Testis (tissue), 2 donors: ENCODE measurements at regions not wholly inside any gene's neighbourhood (a gene's known extent, or its start where the extent isn't known, plus 50 kb on each side); places are given as distances from the start of the nearest gene placed in this dataset.

ENCODE experiments used
- DNase-seq: peaks from one replicate; pipeline ENCODE4 v3.0.0-alpha.2; 2019
- H3K27ac ChIP-seq, 2 donors: fragments of 200-600 bp; sonication (generic); one replicate each; pipeline ENCODE4 v1.5.1; 2019
- H3K27me3 ChIP-seq: fragments of 200-600 bp; sonication (generic); one replicate; pipeline ENCODE4 v1.5.1; 2019
- H3K36me3 ChIP-seq: fragments of 200-600 bp; sonication (generic); one replicate; pipeline ENCODE4 v1.5.1; 2017; ENCODE audit warnings: low read depth; ENCODE audit errors: missing control alignments
- H3K4me1 ChIP-seq: fragments of 200-600 bp; sonication (generic); one replicate; pipeline ENCODE4 v1.5.1; 2019
- H3K4me3 ChIP-seq, 2 donors: fragments of 200-600 bp; sonication (generic); one replicate each; pipeline ENCODE4 v1.5.1; 2017 to 2019
- H3K9me3 ChIP-seq: fragments of 200-600 bp; sonication (generic); one replicate; pipeline ENCODE4 v1.5.1; 2017
- POLR2A ChIP-seq: fragments of 450-650 bp; IDR thresholded peaks from one replicate; pipeline ENCODE4 v1.6.1; 2017; ENCODE audit warnings: antibody characterized with exemption, mild to moderate bottlenecking, moderate library complexity
- WGBS, 2 donors: methylation state at CpG; one replicate each; pipeline ENCODE4 v1.1.5; 2018; 5-methylcytosine and 5-hydroxymethylcytosine counted together
- intact Hi-C: fragments of 100-400 bp; cut with DNase I; formaldehyde crosslinking; loops from one replicate; pipeline ENCODE4 v1.15.1; 2023; ENCODE audit warnings: low total_unique reads
- TF ChIP-seq, protein P1 (sequence below), 3 experiments: fragments of 450-650 bp in 2 of 3; fragments of 200-600 bp in 1 of 3; sonication (generic) in 1 of 3; IDR thresholded peaks; one replicate each; pipeline ENCODE4 v1.5.1; 2016 to 2019; ENCODE audit warnings: antibody characterized with exemption in 3 of 3, mild to moderate bottlenecking in 2 of 3, moderate library complexity in 1 of 3

DNA sequence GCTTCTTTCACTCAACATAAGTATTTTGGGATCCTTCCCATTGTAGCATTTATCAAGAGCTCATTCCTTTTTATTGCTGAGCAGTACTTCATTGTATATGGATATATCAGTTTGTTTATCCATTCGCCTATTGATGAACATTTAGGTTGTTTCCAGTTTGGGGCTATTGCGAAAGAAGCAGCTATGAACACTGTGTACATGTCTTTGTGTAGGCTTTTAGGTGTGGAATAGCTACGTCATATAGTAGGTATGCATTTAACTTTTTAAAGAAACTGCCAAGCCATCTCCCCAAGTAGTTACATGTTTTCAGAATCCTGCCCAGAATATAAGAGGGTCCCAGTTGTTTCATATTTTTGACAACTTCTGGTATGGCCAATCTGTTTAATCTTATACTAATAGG, 468.1 kb downstream of the IPMK start:
- H3K9me3 ChIP-seq: no peaks in the 10 kb centered on the region
- intact Hi-C loops: no loop called here
- no peaks in the 10 kb centered on the region for H3K4me1 ChIP-seq
- no peak overlapping the region for H3K27ac ChIP-seq
- no peak overlapping the region for H3K4me3 ChIP-seq
- WGBS, 2 donors: 94% methylated on average over 3 of the region's 3 CpGs
- no peaks in the 10 kb centered on the region for H3K27me3 ChIP-seq
- H3K36me3 ChIP-seq: no peaks in the 10 kb centered on the region
- DNase-seq: no peak
- TF ChIP-seq, protein P1, sequence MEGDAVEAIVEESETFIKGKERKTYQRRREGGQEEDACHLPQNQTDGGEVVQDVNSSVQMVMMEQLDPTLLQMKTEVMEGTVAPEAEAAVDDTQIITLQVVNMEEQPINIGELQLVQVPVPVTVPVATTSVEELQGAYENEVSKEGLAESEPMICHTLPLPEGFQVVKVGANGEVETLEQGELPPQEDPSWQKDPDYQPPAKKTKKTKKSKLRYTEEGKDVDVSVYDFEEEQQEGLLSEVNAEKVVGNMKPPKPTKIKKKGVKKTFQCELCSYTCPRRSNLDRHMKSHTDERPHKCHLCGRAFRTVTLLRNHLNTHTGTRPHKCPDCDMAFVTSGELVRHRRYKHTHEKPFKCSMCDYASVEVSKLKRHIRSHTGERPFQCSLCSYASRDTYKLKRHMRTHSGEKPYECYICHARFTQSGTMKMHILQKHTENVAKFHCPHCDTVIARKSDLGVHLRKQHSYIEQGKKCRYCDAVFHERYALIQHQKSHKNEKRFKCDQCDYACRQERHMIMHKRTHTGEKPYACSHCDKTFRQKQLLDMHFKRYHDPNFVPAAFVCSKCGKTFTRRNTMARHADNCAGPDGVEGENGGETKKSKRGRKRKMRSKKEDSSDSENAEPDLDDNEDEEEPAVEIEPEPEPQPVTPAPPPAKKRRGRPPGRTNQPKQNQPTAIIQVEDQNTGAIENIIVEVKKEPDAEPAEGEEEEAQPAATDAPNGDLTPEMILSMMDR (IDR thresholded peaks at IDR 0.05): no peak
- no peak for TF ChIP-seq POLR2A

DNA sequence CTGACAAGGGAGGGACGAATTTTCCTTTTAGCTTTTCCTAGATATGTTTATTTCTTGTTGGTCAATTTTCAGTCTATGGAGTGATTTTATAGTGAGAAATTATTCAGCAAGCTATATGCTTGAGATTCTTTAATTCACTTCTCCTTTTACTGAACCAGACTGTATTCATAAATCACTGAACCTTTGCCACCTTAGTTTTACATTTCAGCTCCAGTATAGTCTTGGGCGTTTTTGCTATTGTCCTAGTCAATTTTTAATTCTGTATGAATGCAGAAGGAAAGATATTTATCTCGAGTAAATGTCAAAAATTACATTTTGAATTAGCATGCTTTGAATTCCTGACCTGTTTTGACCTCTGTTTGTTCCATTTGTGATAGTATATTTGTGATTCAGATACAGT, 468.9 kb downstream of the IPMK start:
- Histone ChIP-seq H3K27ac (no peak overlapping the region), H3K27me3 (no peaks in the 10 kb centered on the region), H3K36me3 (no peaks in the 10 kb centered on the region), H3K4me3 (no peak overlapping the region), H3K9me3 (no peaks in the 10 kb centered on the region), H3K4me1 (no peaks in the 10 kb centered on the region)
- WGBS, 2 donors: 37 to 39% methylated on average over 3 of the region's 3 CpGs
- intact Hi-C loops: no loop called here
- TF ChIP-seq POLR2A: no peak
- TF ChIP-seq, protein P1 (IDR thresholded peaks at IDR 0.05): no peak
- no peak for DNase-seq

DNA sequence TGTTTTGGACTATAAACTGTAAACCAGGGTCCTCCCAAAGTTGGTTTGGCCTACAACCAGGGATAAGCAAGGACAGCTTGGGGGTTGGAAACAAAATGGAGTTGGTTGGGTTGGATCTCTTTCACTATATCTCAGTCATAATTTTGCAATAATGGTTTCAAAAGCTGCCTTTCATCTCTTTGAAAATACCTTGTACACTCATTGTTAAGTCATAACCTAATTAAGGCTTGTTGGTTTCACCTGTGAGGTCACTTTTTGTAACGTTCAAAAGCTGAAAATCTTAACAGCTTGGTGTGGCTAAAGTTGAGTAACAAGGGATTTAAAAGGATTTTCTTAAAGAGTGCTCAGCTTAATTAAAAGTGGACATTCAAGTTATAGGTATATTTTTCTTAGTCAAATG, 476.1 kb downstream of the IPMK start:
- Histone ChIP-seq H3K27ac (no peak overlapping the region), H3K27me3 (no peaks in the 10 kb centered on the region), H3K36me3 (no peaks in the 10 kb centered on the region), H3K4me1 (no peaks in the 10 kb centered on the region), H3K9me3 (no peaks in the 10 kb centered on the region), H3K4me3 (no peak overlapping the region)
- intact Hi-C loops: no loop called here
- WGBS, 2 donors: 80 to 89% methylated on average over 1 of the region's 1 CpG
- TF ChIP-seq POLR2A: no peak
- TF ChIP-seq, protein P1 (IDR thresholded peaks at IDR 0.05): no peak
- DNase-seq: no peak

DNA sequence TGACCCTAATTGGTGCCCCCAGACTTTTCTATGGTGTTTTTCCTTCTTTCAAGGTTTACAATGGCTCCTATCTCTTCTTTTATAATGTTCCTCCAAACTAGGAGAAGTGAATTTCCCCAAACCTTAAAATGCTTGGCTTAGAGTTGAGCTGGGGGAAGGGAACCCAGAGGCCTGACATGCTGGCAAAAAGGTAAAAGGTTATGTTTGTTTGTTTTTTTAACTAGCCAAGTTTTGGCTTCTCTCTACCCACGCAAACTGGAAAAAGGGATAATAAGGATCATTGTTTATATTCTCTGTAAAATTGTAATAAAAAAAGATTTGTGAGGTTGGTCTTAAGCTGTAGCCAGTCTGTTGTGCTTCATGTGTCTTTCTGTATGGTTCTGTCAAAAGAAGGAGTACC, 477.0 kb downstream of the IPMK start:
- intact Hi-C loops: no loop called here
- Histone ChIP-seq H3K9me3 (no peaks in the 10 kb centered on the region), H3K4me1 (no peaks in the 10 kb centered on the region), H3K4me3 (no peak overlapping the region), H3K36me3 (no peaks in the 10 kb centered on the region), H3K27me3 (no peaks in the 10 kb centered on the region), H3K27ac (no peak overlapping the region)
- no peak for DNase-seq
- WGBS, 2 donors: 85 to 93% methylated on average over 1 of the region's 1 CpG
- TF ChIP-seq, protein P1 (IDR thresholded peaks at IDR 0.05): no peak
- TF ChIP-seq POLR2A: no peak

DNA sequence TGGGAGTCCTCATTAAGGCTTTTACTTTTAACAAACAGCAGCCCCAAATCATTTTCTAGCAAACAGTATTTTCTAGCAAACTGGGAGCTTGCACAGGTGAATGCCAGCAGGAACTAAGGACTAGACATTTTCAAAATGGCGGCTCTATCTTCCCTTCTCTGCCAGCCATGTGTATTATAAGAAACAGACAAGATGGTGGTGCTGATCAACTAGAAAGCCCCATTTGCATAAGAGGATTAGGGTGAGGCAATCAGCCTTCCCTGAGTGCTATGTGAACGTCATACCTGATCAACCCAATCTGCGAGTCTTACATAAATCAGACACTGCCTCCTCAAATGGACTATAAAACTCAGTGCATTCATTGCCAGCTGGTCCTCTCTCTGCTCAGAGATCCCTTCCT, 479.6 kb downstream of the IPMK start:
- no peak for DNase-seq
- intact Hi-C loops: no loop called here
- Histone ChIP-seq H3K9me3 (no peaks in the 10 kb centered on the region), H3K4me3 (no peak overlapping the region), H3K27me3 (no peaks in the 10 kb centered on the region), H3K36me3 (no peaks in the 10 kb centered on the region), H3K4me1 (no peaks in the 10 kb centered on the region), H3K27ac (no peak overlapping the region)
- TF ChIP-seq, protein P1 (IDR thresholded peaks at IDR 0.05): no peak
- TF ChIP-seq POLR2A: no peak
- WGBS, 2 donors: 83 to 89% methylated on average over 3 of the region's 3 CpGs
